ENCODE measurements at regions not wholly inside any gene's neighbourhood (a gene's known extent, or its start where the extent isn't known, plus 50 kb on each side); places are given as distances from the start of the nearest gene placed in this dataset.

GRCh38 chr6:155850408-155850841, 394.8 kb upstream of the NOX3 start:
- no peak for TF ChIP-seq POLR2A (IDR thresholded peaks at IDR 0.05)
- no peak for TF ChIP-seq CTCF (IDR thresholded peaks at IDR 0.05)
